Esophagus muscularis mucosa (tissue), 4 donors: ENCODE measurements at regions not wholly inside any gene's neighbourhood (a gene's known extent, or its start where the extent isn't known, plus 50 kb on each side); places are given as distances from the start of the nearest gene placed in this dataset.

Experiments
- CTCF ChIP-seq, 3 experiments: fragments of 200-600 bp in 2 of 3; fragments of 450-650 bp in 1 of 3; sonication (generic) in 2 of 3; IDR thresholded peaks; one replicate each; pipeline ENCODE4 v1.5.1; 2017 to 2019; ENCODE audit warnings: antibody characterized with exemption in 3 of 3, mild to moderate bottlenecking in 2 of 3, moderate library complexity in 1 of 3
- EP300 ChIP-seq: sonication (generic); formaldehyde crosslinking; IDR thresholded peaks from one replicate; pipeline ENCODE4 v1.6.1; 2017; ENCODE audit warnings: antibody characterized with exemption
- POLR2A ChIP-seq: fragments of 450-650 bp; IDR thresholded peaks from one replicate; pipeline ENCODE4 v1.6.1; 2017; ENCODE audit warnings: antibody characterized with exemption, moderate library complexity, mild to moderate bottlenecking, low read depth
- POLR2AphosphoS5 ChIP-seq, 2 donors: sonication (generic); formaldehyde crosslinking; IDR thresholded peaks; one replicate each; pipeline ENCODE4 v1.6.1; 2017; ENCODE audit warnings: antibody characterized with exemption in 2 of 2

GRCh38 chr2:58503918-58504317 lies 262.8 kb upstream of the FANCL start:
- TF ChIP-seq CTCF (IDR thresholded peaks at IDR 0.05) (no peak), POLR2AphosphoS5 (IDR thresholded peaks at IDR 0.05) (no peak), POLR2A (no peak), EP300 (no peak)
